CD8-positive, alpha-beta memory T cell (primary cell): ENCODE measurements at regions not wholly inside any gene's neighbourhood (a gene's known extent, or its start where the extent isn't known, plus 50 kb on each side); places are given as distances from the start of the nearest gene placed in this dataset.
A peak's percentile ranks its signal among the peaks of the same experiment; 100 is the strongest.

ENCODE experiments used
- CTCF ChIA-PET: fragments of 350-600 bp; sonication (Branson Sonifier 250); formaldehyde crosslinking; loops from one replicate; lab custom pipeline; 2021; ENCODE audit warnings: antibody characterized with exemption; lab: Charles Lee
- POLR2A ChIA-PET: fragments of 350-600 bp; sonication (Branson Sonifier 250); formaldehyde crosslinking; loops from one replicate; lab custom pipeline; 2021; ENCODE audit warnings: antibody characterized with exemption; lab: Charles Lee
- DNase-seq, 5 donors: peaks; one replicate each; pipeline versions ENCODE4 v3.0.0 to v3.0.0-alpha.2; 2020 to 2022; ENCODE audit warnings: mixed read lengths in 1 of 5
- H3K27ac ChIP-seq: one replicate; pipeline ENCODE4 v1.7.0; 2013; ENCODE audit warnings: low read depth, mild to moderate bottlenecking, low read length, moderate library complexity
- H3K27me3 ChIP-seq: 2 replicates; pipeline ENCODE4 v1.7.0; 2013; ENCODE audit warnings: low read length, mild to moderate bottlenecking; ENCODE audit not compliant: insufficient read depth, poor library complexity, severe bottlenecking
- H3K36me3 ChIP-seq: 2 replicates; pipeline ENCODE4 v1.7.0; 2013; ENCODE audit warnings: mild to moderate bottlenecking, low read length, moderate library complexity; ENCODE audit not compliant: insufficient read depth
- H3K4me1 ChIP-seq: 2 replicates; pipeline ENCODE4 v1.7.0; 2013; ENCODE audit warnings: mild to moderate bottlenecking, low read length, moderate library complexity; ENCODE audit not compliant: insufficient read depth
- H3K4me3 ChIP-seq: 2 replicates; pipeline ENCODE4 v1.7.0; 2013; ENCODE audit warnings: mild to moderate bottlenecking, low read length
- H3K9me3 ChIP-seq: 2 replicates; pipeline ENCODE4 v1.7.0; 2013; ENCODE audit warnings: mild to moderate bottlenecking, low read length
- H3K27ac Mint-ChIP-seq, 8 donors: one replicate each; pipeline ENCODE4 v1.8.0; 2020 to 2021; ENCODE audit warnings: mixed read lengths in 8 of 8, mild to moderate bottlenecking in 6 of 8, inconsistent platforms in 3 of 8, moderate library complexity in 3 of 8
- H3K27me3 Mint-ChIP-seq, 2 donors: one replicate each; pipeline ENCODE4 v1.8.0; 2020 to 2021; ENCODE audit warnings: mixed read lengths in 2 of 2, mild to moderate bottlenecking in 1 of 2, moderate library complexity in 1 of 2
- H3K36me3 Mint-ChIP-seq, 3 donors: one replicate each; pipeline ENCODE4 v1.8.0; 2020 to 2021; ENCODE audit warnings: mixed read lengths in 3 of 3, inconsistent platforms in 1 of 3, mild to moderate bottlenecking in 1 of 3
- H3K4me1 Mint-ChIP-seq, 3 donors: one replicate each; pipeline ENCODE4 v1.8.0; 2020 to 2021; ENCODE audit warnings: mixed read lengths in 3 of 3, inconsistent platforms in 1 of 3, mild to moderate bottlenecking in 1 of 3
- H3K4me3 Mint-ChIP-seq, 7 donors: one replicate each; pipeline ENCODE4 v1.8.0; 2020 to 2021; ENCODE audit warnings: mixed read lengths in 7 of 7, mild to moderate bottlenecking in 6 of 7, moderate library complexity in 4 of 7, inconsistent platforms in 2 of 7
- H3K9me3 Mint-ChIP-seq, 5 donors: one replicate each; pipeline ENCODE4 v1.8.0; 2020 to 2022; ENCODE audit warnings: mixed read lengths in 5 of 5, mild to moderate bottlenecking in 3 of 5, moderate library complexity in 2 of 5, inconsistent platforms in 1 of 5

- Histone ChIP-seq H3K4me3 (no peak overlapping the region), H3K27ac (no peak overlapping the region), H3K9me3 (no peaks in the 10 kb centered on the region), H3K27me3 (no peaks in the 10 kb centered on the region), H3K4me1 (no peaks in the 10 kb centered on the region), H3K36me3 (no peaks in the 10 kb centered on the region)
- ChIA-PET POLR2A (no interaction called here), CTCF (interaction anchor here (0.8 kb wide), 1 partner anchor 10 kb away, joined by 4 read pairs; no protein-coding TSS in a partner anchor)
- peaks cover 0 to 2% of the 10 kb centered on the region in 2 donors for H3K27me3 Mint-ChIP-seq
- DNase-seq: no peak
- H3K9me3 Mint-ChIP-seq: peaks cover 0 to 4% (median 3%) of the 10 kb centered on the region in 5 donors
- H3K4me3 Mint-ChIP-seq: no peak overlapping the region
- H3K27ac Mint-ChIP-seq: no peak overlapping the region
- H3K4me1 Mint-ChIP-seq: no peaks in the 10 kb centered on the region
- H3K36me3 Mint-ChIP-seq: peaks cover 0 to 10% (median 0%) of the 10 kb centered on the region in 3 donors
These were observed 127.6 kb upstream of the PKDCC start for GRCh38 chr2:41920181-41920580.

- ChIA-PET CTCF (interaction anchor here (0.8 kb wide), 1 partner anchor 10 kb away, joined by 4 read pairs; no protein-coding TSS in a partner anchor), POLR2A (no interaction called here)
- Histone ChIP-seq H3K27me3 (no peaks in the 10 kb centered on the region), H3K9me3 (no peaks in the 10 kb centered on the region), H3K36me3 (no peaks in the 10 kb centered on the region), H3K4me1 (no peaks in the 10 kb centered on the region), H3K4me3 (no peak overlapping the region), H3K27ac (no peak overlapping the region)
- H3K36me3 Mint-ChIP-seq: peaks cover 0 to 16% (median 0%) of the 10 kb centered on the region in 3 donors
- no peak overlapping the region for H3K4me3 Mint-ChIP-seq
- no peak for DNase-seq
- no peak overlapping the region for H3K27ac Mint-ChIP-seq
- no peaks in the 10 kb centered on the region for H3K27me3 Mint-ChIP-seq
- no peaks in the 10 kb centered on the region for H3K4me1 Mint-ChIP-seq
- H3K9me3 Mint-ChIP-seq: peaks cover 0 to 7% (median 3%) of the 10 kb centered on the region in 5 donors
These were observed 127.0 kb upstream of the PKDCC start for GRCh38 chr2:41920812-41921211.

- H3K4me3 Mint-ChIP-seq: no peak overlapping the region
- Histone ChIP-seq H3K27ac (no peak overlapping the region), H3K4me1 (no peaks in the 10 kb centered on the region), H3K36me3 (no peaks in the 10 kb centered on the region), H3K9me3 (no peaks in the 10 kb centered on the region), H3K27me3 (no peaks in the 10 kb centered on the region), H3K4me3 (no peak overlapping the region)
- peaks cover 0 to 22% (median 0%) of the 10 kb centered on the region in 3 donors for H3K36me3 Mint-ChIP-seq
- ChIA-PET CTCF (no interaction called here), POLR2A (no interaction called here)
- DNase-seq: no peak
- H3K9me3 Mint-ChIP-seq: peaks cover 0 to 7% (median 3%) of the 10 kb centered on the region in 5 donors
- no peak overlapping the region for H3K27ac Mint-ChIP-seq
- no peaks in the 10 kb centered on the region for H3K27me3 Mint-ChIP-seq
- H3K4me1 Mint-ChIP-seq: no peaks in the 10 kb centered on the region
These were observed 125.6 kb upstream of the PKDCC start for GRCh38 chr2:41922177-41922576.

- ChIA-PET POLR2A (no interaction called here), CTCF (no interaction called here)
- no peaks in the 10 kb centered on the region for H3K36me3 ChIP-seq
- no peak for DNase-seq
- H3K36me3 Mint-ChIP-seq: peaks cover 0 to 22% (median 0%) of the 10 kb centered on the region in 3 donors
- H3K4me1 ChIP-seq: no peaks in the 10 kb centered on the region
- H3K27me3 ChIP-seq: no peaks in the 10 kb centered on the region
- no peak overlapping the region for H3K4me3 ChIP-seq
- H3K4me1 Mint-ChIP-seq: no peaks in the 10 kb centered on the region
- no peaks in the 10 kb centered on the region for H3K9me3 ChIP-seq
- no peaks in the 10 kb centered on the region for H3K27me3 Mint-ChIP-seq
- no peak overlapping the region for H3K27ac Mint-ChIP-seq
- peak overlapping the region in 1 of 7 donors; percentile 48 for H3K4me3 Mint-ChIP-seq
- H3K27ac ChIP-seq: no peak overlapping the region
- peaks cover 0 to 7% (median 3%) of the 10 kb centered on the region in 5 donors for H3K9me3 Mint-ChIP-seq
These were observed 124.5 kb upstream of the PKDCC start for GRCh38 chr2:41923156-41923786.

- no peaks in the 10 kb centered on the region for H3K4me1 Mint-ChIP-seq
- H3K27me3 ChIP-seq: no peaks in the 10 kb centered on the region
- ChIA-PET CTCF (no interaction called here), POLR2A (no interaction called here)
- no peaks in the 10 kb centered on the region for H3K4me1 ChIP-seq
- H3K36me3 ChIP-seq: no peaks in the 10 kb centered on the region
- H3K9me3 Mint-ChIP-seq: peaks cover 0 to 7% (median 3%) of the 10 kb centered on the region in 5 donors
- no peak overlapping the region for H3K27ac Mint-ChIP-seq
- no peak overlapping the region for H3K27ac ChIP-seq
- H3K9me3 ChIP-seq: no peaks in the 10 kb centered on the region
- no peak for DNase-seq
- no peak overlapping the region for H3K4me3 Mint-ChIP-seq
- no peaks in the 10 kb centered on the region for H3K27me3 Mint-ChIP-seq
- no peak overlapping the region for H3K4me3 ChIP-seq
- peaks cover 0 to 22% (median 0%) of the 10 kb centered on the region in 3 donors for H3K36me3 Mint-ChIP-seq
These were observed 123.8 kb upstream of the PKDCC start for GRCh38 chr2:41924024-41924423.

- CTCF ChIA-PET: no interaction called here
- Histone ChIP-seq H3K4me3 (no peak overlapping the region), H3K27ac (no peak overlapping the region), H3K36me3 (no peaks in the 10 kb centered on the region), H3K27me3 (no peaks in the 10 kb centered on the region), H3K9me3 (no peaks in the 10 kb centered on the region), H3K4me1 (no peaks in the 10 kb centered on the region)
- H3K36me3 Mint-ChIP-seq: peaks cover 0 to 22% (median 0%) of the 10 kb centered on the region in 3 donors
- no peaks in the 10 kb centered on the region for H3K27me3 Mint-ChIP-seq
- DNase-seq: no peak
- H3K4me1 Mint-ChIP-seq: no peaks in the 10 kb centered on the region
- peaks cover 0 to 7% (median 3%) of the 10 kb centered on the region in 5 donors for H3K9me3 Mint-ChIP-seq
- H3K27ac Mint-ChIP-seq: peak overlapping the region in 1 of 8 donors; percentile 18
- POLR2A ChIA-PET: no interaction called here
- H3K4me3 Mint-ChIP-seq: no peak overlapping the region
These were observed 123.0 kb upstream of the PKDCC start for GRCh38 chr2:41924709-41925408.

GRCh38 chr2:41925712-41926111, 122.1 kb upstream of the PKDCC start:
- H3K27ac Mint-ChIP-seq: no peak overlapping the region
- H3K27ac ChIP-seq: no peak overlapping the region
- no peaks in the 10 kb centered on the region for H3K4me1 ChIP-seq
- H3K27me3 ChIP-seq: no peaks in the 10 kb centered on the region
- H3K36me3 ChIP-seq: no peaks in the 10 kb centered on the region
- H3K36me3 Mint-ChIP-seq: peaks cover 0 to 20% (median 0%) of the 10 kb centered on the region in 3 donors
- H3K4me1 Mint-ChIP-seq: no peaks in the 10 kb centered on the region
- POLR2A ChIA-PET: no interaction called here
- DNase-seq: no peak
- no peak overlapping the region for H3K4me3 Mint-ChIP-seq
- CTCF ChIA-PET: no interaction called here
- H3K9me3 Mint-ChIP-seq: peaks cover 0 to 7% (median 3%) of the 10 kb centered on the region in 5 donors
- H3K9me3 ChIP-seq: no peaks in the 10 kb centered on the region
- no peak overlapping the region for H3K4me3 ChIP-seq
- no peaks in the 10 kb centered on the region for H3K27me3 Mint-ChIP-seq
